HL-60 (cell line): ENCODE measurements at regions not wholly inside any gene's neighbourhood (a gene's known extent, or its start where the extent isn't known, plus 50 kb on each side); places are given as distances from the start of the nearest gene placed in this dataset.

Experiments used
- CTCF ChIP-seq: IDR thresholded peaks from one replicate; pipeline ENCODE4 v1.5.1; 2011; ENCODE audit warnings: low read length, control low read depth, inconsistent platforms; ENCODE audit not compliant: insufficient read depth
- POLR2AphosphoS5 ChIP-seq: IDR thresholded peaks from 2 replicates; pipeline ENCODE4 v1.6.1; 2012; ENCODE audit warnings: low read depth
- REST ChIP-seq: IDR thresholded peaks from 2 replicates; pipeline ENCODE4 v1.6.1; 2012; ENCODE audit warnings: low read depth; ENCODE audit not compliant: insufficient replicate concordance

GRCh38 chr6:20001286-20001685 is 164.1 kb downstream of the ID4 start:
- no peak for TF ChIP-seq CTCF
- no peak for TF ChIP-seq POLR2AphosphoS5
- no peak for TF ChIP-seq REST
